PC-9 (cell line): ENCODE measurements at regions not wholly inside any gene's neighbourhood (a gene's known extent, or its start where the extent isn't known, plus 50 kb on each side); places are given as distances from the start of the nearest gene placed in this dataset.

Source experiments
- BruUV-seq: library from RNA; stranded (reverse); fragments of 400-500 nt; replicated peaks from 2 replicates; lab custom pipeline; 2021; lab: Mats Ljungman, UMichigan
- CTCF ChIA-PET: fragments of 300-600 bp; sonication (Branson Sonifier 250); formaldehyde crosslinking; loops from one replicate; lab custom pipeline; 2022; ENCODE audit warnings: antibody characterized with exemption; lab: Charles Lee
- POLR2A ChIA-PET: fragments of 300-600 bp; sonication (Branson Sonifier 250); formaldehyde crosslinking; loops from one replicate; lab custom pipeline; 2022; ENCODE audit warnings: antibody characterized with exemption; ENCODE audit not compliant: unreplicated experiment; lab: Charles Lee
- DNase-seq, 2 experiments: peaks; one replicate each; pipeline versions ENCODE4 v3.0.0 to v3.0.0-alpha.2; 2015 to 2022; ENCODE audit warnings: mixed read lengths in 1 of 2
- H2AFZ ChIP-seq: fragments of 200-600 bp; sonication (generic); 2 replicates; pipeline ENCODE4 v1.8.1; 2017; ENCODE audit warnings: antibody characterized with exemption
- H3F3A ChIP-seq: fragments of 200-600 bp; sonication (generic); 2 replicates; pipeline ENCODE4 v1.8.1; 2017; ENCODE audit warnings: antibody characterized with exemption, mild to moderate bottlenecking, low read depth; ENCODE audit not compliant: insufficient read depth
- H3K27ac ChIP-seq: fragments of 200-600 bp; sonication (generic); 2 replicates; pipeline ENCODE4 v1.6.1; 2016; ENCODE audit warnings: mixed run types
- H3K27me3 ChIP-seq: fragments of 200-600 bp; sonication (generic); 2 replicates; pipeline ENCODE4 v1.6.1; 2016; ENCODE audit warnings: low read depth, mixed run types; ENCODE audit not compliant: insufficient read depth
- H3K36me3 ChIP-seq: fragments of 200-600 bp; sonication (generic); 2 replicates; pipeline ENCODE4 v1.6.1; 2016; ENCODE audit warnings: low read depth, mixed run types
- H3K4me1 ChIP-seq: fragments of 200-600 bp; sonication (generic); replicated peaks from 2 replicates; pipeline ENCODE4 v1.6.1; 2016; ENCODE audit warnings: mixed run types; ENCODE audit not compliant: insufficient read depth
- H3K4me2 ChIP-seq: fragments of 200-600 bp; sonication (generic); 2 replicates; pipeline ENCODE4 v1.6.1; 2017; ENCODE audit warnings: mixed run types
- H3K4me3 ChIP-seq: fragments of 200-600 bp; sonication (generic); 2 replicates; pipeline ENCODE4 v1.6.1; 2016; ENCODE audit warnings: mixed run types
- H3K79me2 ChIP-seq: fragments of 200-600 bp; sonication (generic); 2 replicates; pipeline ENCODE4 v1.6.1; 2017; ENCODE audit warnings: low read depth, mixed run types
- H3K9me2 ChIP-seq: fragments of 200-600 bp; sonication (generic); 2 replicates; pipeline ENCODE4 v1.8.1; 2017; ENCODE audit warnings: mild to moderate bottlenecking; ENCODE audit not compliant: insufficient read depth
- H3K9me3 ChIP-seq: fragments of 200-600 bp; sonication (generic); 2 replicates; pipeline ENCODE4 v1.8.1; 2016; ENCODE audit warnings: low read depth; ENCODE audit not compliant: insufficient read depth
- H4K20me1 ChIP-seq: fragments of 200-600 bp; sonication (generic); 2 replicates; pipeline ENCODE4 v1.8.1; 2017; ENCODE audit not compliant: insufficient read depth
- CTCF ChIP-seq: fragments of 200-600 bp; sonication (generic); conservative IDR thresholded peaks from 2 replicates; pipeline ENCODE4 v1.6.1; 2017; ENCODE audit warnings: mixed run types, antibody characterized with exemption, mild to moderate bottlenecking, moderate library complexity
- EZH2 ChIP-seq: fragments of 200-600 bp; sonication (generic); IDR thresholded peaks from 2 replicates; pipeline ENCODE4 v1.8.0; 2017; ENCODE audit warnings: antibody characterized with exemption, low read depth
- intact Hi-C: fragments of 100-400 bp; cut with micrococcal nuclease; formaldehyde crosslinking; loops from one replicate; pipeline ENCODE4 v1.10.0; 2022; ENCODE audit not compliant: unreplicated experiment

- intact Hi-C loops, result no loop called here
- no peak overlapping the region for H2AFZ ChIP-seq
- no peaks in the 10 kb centered on the region for H3K9me2 ChIP-seq
- H3K4me3 ChIP-seq, result no peak overlapping the region
- no peaks in the 10 kb centered on the region for H3K36me3 ChIP-seq
- H3K27ac ChIP-seq, result no peak overlapping the region
- TF ChIP-seq CTCF (no peak), EZH2 (no peak)
- no peak overlapping the region for H3K4me2 ChIP-seq
- H3K4me1 ChIP-seq, result no peaks in the 10 kb centered on the region
- H3F3A ChIP-seq, result no peaks in the 10 kb centered on the region
- H3K27me3 ChIP-seq, result peaks cover 96% of the 10 kb centered on the region
- no peaks in the 10 kb centered on the region for H3K9me3 ChIP-seq
- DNase-seq, result no peak
- no peaks in the 10 kb centered on the region for H3K79me2 ChIP-seq
- H4K20me1 ChIP-seq, result no peaks in the 10 kb centered on the region
- BruUV-seq, result no TSS peak
- ChIA-PET CTCF (no interaction called here), POLR2A (no interaction called here)
Measured at GRCh38 chr2:241957276-241957675, 87.7 kb downstream of the RTP5 start.

GRCh38 chr2:241958818-241959545 lies 89.5 kb downstream of the RTP5 start:
- Histone ChIP-seq H3K4me1 (no peaks in the 10 kb centered on the region), H3F3A (no peaks in the 10 kb centered on the region), H3K36me3 (no peaks in the 10 kb centered on the region), H3K4me2 (no peak overlapping the region), H3K27me3 (peaks cover 98% of the 10 kb centered on the region), H3K27ac (no peak overlapping the region), H3K79me2 (no peaks in the 10 kb centered on the region), H4K20me1 (no peaks in the 10 kb centered on the region), H3K9me3 (no peaks in the 10 kb centered on the region), H2AFZ (no peak overlapping the region), H3K9me2 (no peaks in the 10 kb centered on the region), H3K4me3 (no peak overlapping the region)
- POLR2A ChIA-PET, result no interaction called here
- no TSS peak for BruUV-seq
- intact Hi-C loops, result no loop called here
- TF ChIP-seq CTCF (no peak), EZH2 (no peak)
- CTCF ChIA-PET, result no interaction called here
- no peak for DNase-seq

GRCh38 chr2:241959751-241960269 lies 90.3 kb downstream of the RTP5 start:
- H3K36me3 ChIP-seq, result no peaks in the 10 kb centered on the region
- intact Hi-C loops, result no loop called here
- TF ChIP-seq CTCF (no peak), EZH2 (no peak)

More at GRCh38 chr2:241959751-241960269, 90.3 kb downstream of the RTP5 start:
- BruUV-seq, result no TSS peak
- Histone ChIP-seq H3K4me2 (no peak overlapping the region), H3K27me3 (peaks cover 93% of the 10 kb centered on the region), H4K20me1 (no peaks in the 10 kb centered on the region), H3K4me3 (no peak overlapping the region), H2AFZ (no peak overlapping the region), H3K4me1 (no peaks in the 10 kb centered on the region), H3F3A (no peaks in the 10 kb centered on the region), H3K9me2 (no peaks in the 10 kb centered on the region), H3K79me2 (no peaks in the 10 kb centered on the region), H3K9me3 (no peaks in the 10 kb centered on the region), H3K27ac (no peak overlapping the region)
- DNase-seq, result no peak
- POLR2A ChIA-PET, result interaction anchor here (0.7 kb wide), 1 partner anchor 741 kb away, joined by 5 read pairs; no protein-coding TSS in a partner anchor
- CTCF ChIA-PET, result no interaction called here
